GM23338 (cell line): ENCODE measurements at regions not wholly inside any gene's neighbourhood (a gene's known extent, or its start where the extent isn't known, plus 50 kb on each side); places are given as distances from the start of the nearest gene placed in this dataset.

Experiments
- ATAC-seq: fragments of 200-7000 bp; cut with Tn5 transposase; 3 replicates; pipeline ENCODE4 v1.9.1; 2020
- DNase-seq: peaks from one replicate; pipeline ENCODE4 v3.0.0-alpha.2; 2015; ENCODE audit warnings: low spot score
- H2AFZ ChIP-seq: fragments of 200-600 bp; sonication (generic); 2 replicates; pipeline ENCODE4 v1.8.0; 2016; ENCODE audit warnings: antibody characterized with exemption, mild to moderate bottlenecking, moderate library complexity
- H3F3A ChIP-seq: fragments of 200-600 bp; sonication (generic); replicated peaks from 2 replicates; pipeline ENCODE4 v1.8.0; 2017; ENCODE audit warnings: antibody characterized with exemption, mixed run types, low read depth
- H3K27ac ChIP-seq: fragments of 200-600 bp; sonication (generic); 2 replicates; pipeline ENCODE4 v1.6.1; 2016; ENCODE audit warnings: low read depth
- H3K27me3 ChIP-seq: fragments of 200-600 bp; sonication (generic); 2 replicates; pipeline ENCODE4 v1.8.0; 2016; ENCODE audit warnings: mild to moderate bottlenecking, mixed run types, moderate library complexity; ENCODE audit not compliant: insufficient read depth
- H3K36me3 ChIP-seq: fragments of 200-600 bp; sonication (generic); 2 replicates; pipeline ENCODE4 v1.8.0; 2016; ENCODE audit warnings: mild to moderate bottlenecking; ENCODE audit not compliant: insufficient read depth
- H3K4me1 ChIP-seq: fragments of 200-600 bp; sonication (generic); 2 replicates; pipeline ENCODE4 v1.8.0; 2016; ENCODE audit warnings: mild to moderate bottlenecking, moderate library complexity; ENCODE audit not compliant: insufficient read depth
- H3K4me2 ChIP-seq: fragments of 200-600 bp; sonication (generic); 2 replicates; pipeline ENCODE4 v1.7.1; 2017; ENCODE audit warnings: mixed run types
- H3K4me3 ChIP-seq: fragments of 200-600 bp; sonication (generic); 2 replicates; pipeline ENCODE4 v1.6.1; 2016; ENCODE audit warnings: mixed run types
- H3K79me2 ChIP-seq: fragments of 200-600 bp; sonication (generic); replicated peaks from 2 replicates; pipeline ENCODE4 v1.8.0; 2017; ENCODE audit warnings: mild to moderate bottlenecking; ENCODE audit not compliant: insufficient read depth
- H3K9me2 ChIP-seq: fragments of 200-600 bp; sonication (generic); 2 replicates; pipeline ENCODE4 v1.8.0; 2017; ENCODE audit not compliant: insufficient read depth
- H4K20me1 ChIP-seq: fragments of 200-600 bp; sonication (generic); replicated peaks from 2 replicates; pipeline ENCODE4 v1.8.0; 2017; ENCODE audit warnings: mild to moderate bottlenecking; ENCODE audit not compliant: insufficient read depth
- H3K27ac Mint-ChIP-seq: 2 replicates; pipeline ENCODE4 v1.8.0; 2020; ENCODE audit warnings: inconsistent platforms, mild to moderate bottlenecking, moderate library complexity, mixed read lengths
- H3K27me3 Mint-ChIP-seq: 3 replicates; pipeline ENCODE4 v1.8.0; 2022; ENCODE audit warnings: low read depth, mild to moderate bottlenecking, moderate library complexity, mixed read lengths, inconsistent platforms; ENCODE audit not compliant: insufficient read depth, poor library complexity
- H3K36me3 Mint-ChIP-seq: 3 replicates; pipeline ENCODE4 v1.8.0; 2021; ENCODE audit warnings: low read depth, mild to moderate bottlenecking, inconsistent platforms, moderate library complexity, mixed read lengths
- H3K4me1 Mint-ChIP-seq: 3 replicates; pipeline ENCODE4 v1.8.0; 2020; ENCODE audit warnings: mild to moderate bottlenecking, inconsistent platforms, mixed read lengths
- H3K4me3 Mint-ChIP-seq: 3 replicates; pipeline ENCODE4 v1.8.0; 2021; ENCODE audit warnings: moderate library complexity, mild to moderate bottlenecking, inconsistent platforms, mixed read lengths
- H3K9me3 Mint-ChIP-seq: 3 replicates; pipeline ENCODE4 v1.8.0; 2020; ENCODE audit warnings: moderate library complexity, mild to moderate bottlenecking, inconsistent platforms, mixed read lengths
- CREB1 ChIP-seq: fragments of 250-450 bp; sonication (Bioruptor Pico); IDR thresholded peaks from 2 replicates; pipeline ENCODE4 v1.5.0; 2020; ENCODE audit warnings: low read depth, mild to moderate bottlenecking, moderate library complexity
- EZH2 ChIP-seq: fragments of 200-600 bp; sonication (generic); IDR thresholded peaks from one replicate; pipeline ENCODE4 v1.8.0; 2017; ENCODE audit warnings: antibody characterized with exemption, mild to moderate bottlenecking, low read depth; ENCODE audit not compliant: unreplicated experiment
- EZH2phosphoT487 ChIP-seq: fragments of 200-600 bp; sonication (generic); IDR thresholded peaks from one replicate; pipeline ENCODE4 v1.8.1; 2018; ENCODE audit warnings: antibody characterized with exemption; ENCODE audit not compliant: unreplicated experiment
- JUNB ChIP-seq: IDR thresholded peaks from one replicate; pipeline ENCODE4 v1.6.1; 2016; ENCODE audit warnings: antibody characterized with exemption; ENCODE audit not compliant: unreplicated experiment
- NANOG ChIP-seq: IDR thresholded peaks from 2 replicates; pipeline ENCODE4 v1.6.1; 2016; ENCODE audit warnings: antibody characterized with exemption, borderline replicate concordance
- POLR2AphosphoS5 ChIP-seq: IDR thresholded peaks from 2 replicates; pipeline ENCODE4 v1.6.1; 2016; ENCODE audit warnings: antibody characterized with exemption, low read depth
- STAT1 ChIP-seq: IDR thresholded peaks from one replicate; pipeline ENCODE4 v1.6.1; 2016; ENCODE audit warnings: antibody characterized with exemption; ENCODE audit not compliant: unreplicated experiment
- ZNF114 ChIP-seq: fragments of 250-450 bp; sonication (Bioruptor Pico); IDR thresholded peaks from 2 replicates; pipeline ENCODE4 v1.5.0; 2020; ENCODE audit warnings: mild to moderate bottlenecking, moderate library complexity
- ZNF331 ChIP-seq: fragments of 250-450 bp; sonication (Bioruptor Pico); IDR thresholded peaks from 2 replicates; pipeline ENCODE4 v1.5.0; 2020; ENCODE audit warnings: low read depth, mild to moderate bottlenecking, moderate library complexity
- TF ChIP-seq, protein P1 (sequence below): fragments of 250-450 bp; sonication (Bioruptor Pico); IDR thresholded peaks from 2 replicates; pipeline ENCODE4 v1.5.0; 2020; ENCODE audit warnings: mild to moderate bottlenecking, moderate library complexity
- TF ChIP-seq, protein P2 (sequence below): IDR thresholded peaks from 2 replicates; pipeline ENCODE4 v1.6.1; 2016; ENCODE audit warnings: antibody characterized with exemption
- TF ChIP-seq, protein P3 (sequence below): IDR thresholded peaks from one replicate; pipeline ENCODE4 v1.6.1; 2018; ENCODE audit warnings: antibody characterized with exemption; ENCODE audit not compliant: unreplicated experiment

DNA sequence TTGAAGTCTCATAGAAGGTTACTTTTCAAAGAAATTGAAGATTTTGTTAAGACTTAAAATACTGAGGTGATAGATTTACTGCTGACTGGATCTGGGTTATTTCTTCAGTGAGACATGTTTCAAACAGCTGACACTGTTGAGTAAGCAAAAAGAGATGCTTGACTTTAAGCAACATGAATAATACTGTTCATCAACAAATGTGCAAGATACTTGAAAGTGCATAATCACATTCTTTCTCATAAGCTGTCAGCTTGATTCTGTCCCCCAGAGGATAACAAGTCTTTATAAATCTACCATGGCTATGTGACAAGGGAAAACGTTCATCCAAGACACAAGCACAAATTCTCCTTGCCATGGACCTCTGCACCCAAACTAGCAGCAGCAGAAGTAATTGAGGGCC lies 260.1 kb upstream of the CDH18 start:
- H4K20me1 ChIP-seq = no peaks in the 10 kb centered on the region
- no peaks in the 10 kb centered on the region for H3K79me2 ChIP-seq
- H3K27ac ChIP-seq = no peak overlapping the region
- no peaks in the 10 kb centered on the region for H3F3A ChIP-seq
- no peak for ATAC-seq
- H3K4me1 ChIP-seq = no peaks in the 10 kb centered on the region
- Mint-ChIP-seq H3K4me1 (no peaks in the 10 kb centered on the region), H3K9me3 (no peaks in the 10 kb centered on the region; the same call in 1 of the 3 replicates), H3K27ac (no peak overlapping the region), H3K4me3 (no peak overlapping the region), H3K27me3 (no peaks in the 10 kb centered on the region), H3K36me3 (no peaks in the 10 kb centered on the region)
- no peak overlapping the region for H3K4me3 ChIP-seq
- TF ChIP-seq, protein P1, sequence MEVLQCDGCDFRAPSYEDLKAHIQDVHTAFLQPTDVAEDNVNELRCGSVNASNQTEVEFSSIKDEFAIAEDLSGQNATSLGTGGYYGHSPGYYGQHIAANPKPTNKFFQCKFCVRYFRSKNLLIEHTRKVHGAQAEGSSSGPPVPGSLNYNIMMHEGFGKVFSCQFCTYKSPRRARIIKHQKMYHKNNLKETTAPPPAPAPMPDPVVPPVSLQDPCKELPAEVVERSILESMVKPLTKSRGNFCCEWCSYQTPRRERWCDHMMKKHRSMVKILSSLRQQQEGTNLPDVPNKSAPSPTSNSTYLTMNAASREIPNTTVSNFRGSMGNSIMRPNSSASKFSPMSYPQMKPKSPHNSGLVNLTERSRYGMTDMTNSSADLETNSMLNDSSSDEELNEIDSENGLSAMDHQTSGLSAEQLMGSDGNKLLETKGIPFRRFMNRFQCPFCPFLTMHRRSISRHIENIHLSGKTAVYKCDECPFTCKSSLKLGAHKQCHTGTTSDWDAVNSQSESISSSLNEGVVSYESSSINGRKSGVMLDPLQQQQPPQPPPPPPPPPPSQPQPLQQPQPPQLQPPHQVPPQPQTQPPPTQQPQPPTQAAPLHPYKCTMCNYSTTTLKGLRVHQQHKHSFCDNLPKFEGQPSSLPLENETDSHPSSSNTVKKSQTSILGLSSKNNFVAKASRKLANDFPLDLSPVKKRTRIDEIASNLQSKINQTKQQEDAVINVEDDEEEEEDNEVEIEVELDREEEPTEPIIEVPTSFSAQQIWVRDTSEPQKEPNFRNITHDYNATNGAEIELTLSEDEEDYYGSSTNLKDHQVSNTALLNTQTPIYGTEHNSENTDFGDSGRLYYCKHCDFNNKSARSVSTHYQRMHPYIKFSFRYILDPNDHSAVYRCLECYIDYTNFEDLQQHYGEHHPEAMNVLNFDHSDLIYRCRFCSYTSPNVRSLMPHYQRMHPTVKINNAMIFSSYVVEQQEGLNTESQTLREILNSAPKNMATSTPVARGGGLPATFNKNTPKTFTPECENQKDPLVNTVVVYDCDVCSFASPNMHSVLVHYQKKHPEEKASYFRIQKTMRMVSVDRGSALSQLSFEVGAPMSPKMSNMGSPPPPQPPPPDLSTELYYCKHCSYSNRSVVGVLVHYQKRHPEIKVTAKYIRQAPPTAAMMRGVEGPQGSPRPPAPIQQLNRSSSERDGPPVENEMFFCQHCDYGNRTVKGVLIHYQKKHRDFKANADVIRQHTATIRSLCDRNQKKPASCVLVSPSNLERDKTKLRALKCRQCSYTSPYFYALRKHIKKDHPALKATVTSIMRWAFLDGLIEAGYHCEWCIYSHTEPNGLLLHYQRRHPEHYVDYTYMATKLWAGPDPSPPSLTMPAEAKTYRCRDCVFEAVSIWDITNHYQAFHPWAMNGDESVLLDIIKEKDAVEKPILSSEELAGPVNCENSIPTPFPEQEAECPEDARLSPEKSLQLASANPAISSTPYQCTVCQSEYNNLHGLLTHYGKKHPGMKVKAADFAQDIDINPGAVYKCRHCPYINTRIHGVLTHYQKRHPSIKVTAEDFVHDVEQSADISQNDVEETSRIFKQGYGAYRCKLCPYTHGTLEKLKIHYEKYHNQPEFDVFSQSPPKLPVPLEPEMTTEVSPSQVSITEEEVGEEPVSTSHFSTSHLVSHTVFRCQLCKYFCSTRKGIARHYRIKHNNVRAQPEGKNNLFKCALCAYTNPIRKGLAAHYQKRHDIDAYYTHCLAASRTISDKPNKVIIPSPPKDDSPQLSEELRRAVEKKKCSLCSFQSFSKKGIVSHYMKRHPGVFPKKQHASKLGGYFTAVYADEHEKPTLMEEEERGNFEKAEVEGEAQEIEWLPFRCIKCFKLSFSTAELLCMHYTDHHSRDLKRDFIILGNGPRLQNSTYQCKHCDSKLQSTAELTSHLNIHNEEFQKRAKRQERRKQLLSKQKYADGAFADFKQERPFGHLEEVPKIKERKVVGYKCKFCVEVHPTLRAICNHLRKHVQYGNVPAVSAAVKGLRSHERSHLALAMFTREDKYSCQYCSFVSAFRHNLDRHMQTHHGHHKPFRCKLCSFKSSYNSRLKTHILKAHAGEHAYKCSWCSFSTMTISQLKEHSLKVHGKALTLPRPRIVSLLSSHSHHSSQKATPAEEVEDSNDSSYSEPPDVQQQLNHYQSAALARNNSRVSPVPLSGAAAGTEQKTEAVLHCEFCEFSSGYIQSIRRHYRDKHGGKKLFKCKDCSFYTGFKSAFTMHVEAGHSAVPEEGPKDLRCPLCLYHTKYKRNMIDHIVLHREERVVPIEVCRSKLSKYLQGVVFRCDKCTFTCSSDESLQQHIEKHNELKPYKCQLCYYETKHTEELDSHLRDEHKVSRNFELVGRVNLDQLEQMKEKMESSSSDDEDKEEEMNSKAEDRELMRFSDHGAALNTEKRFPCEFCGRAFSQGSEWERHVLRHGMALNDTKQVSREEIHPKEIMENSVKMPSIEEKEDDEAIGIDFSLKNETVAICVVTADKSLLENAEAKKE = no peak
- no peak for TF ChIP-seq JUNB
- TF ChIP-seq STAT1 = no peak
- no peak for TF ChIP-seq NANOG
- no peak for TF ChIP-seq EZH2phosphoT487
- no peak for TF ChIP-seq CREB1
- no peaks in the 10 kb centered on the region for H3K9me2 ChIP-seq
- no peaks in the 10 kb centered on the region for H3K36me3 ChIP-seq
- no peak overlapping the region for H2AFZ ChIP-seq
- DNase-seq = no peak
- H3K27me3 ChIP-seq = no peaks in the 10 kb centered on the region
- no peak overlapping the region for H3K4me2 ChIP-seq

DNA sequence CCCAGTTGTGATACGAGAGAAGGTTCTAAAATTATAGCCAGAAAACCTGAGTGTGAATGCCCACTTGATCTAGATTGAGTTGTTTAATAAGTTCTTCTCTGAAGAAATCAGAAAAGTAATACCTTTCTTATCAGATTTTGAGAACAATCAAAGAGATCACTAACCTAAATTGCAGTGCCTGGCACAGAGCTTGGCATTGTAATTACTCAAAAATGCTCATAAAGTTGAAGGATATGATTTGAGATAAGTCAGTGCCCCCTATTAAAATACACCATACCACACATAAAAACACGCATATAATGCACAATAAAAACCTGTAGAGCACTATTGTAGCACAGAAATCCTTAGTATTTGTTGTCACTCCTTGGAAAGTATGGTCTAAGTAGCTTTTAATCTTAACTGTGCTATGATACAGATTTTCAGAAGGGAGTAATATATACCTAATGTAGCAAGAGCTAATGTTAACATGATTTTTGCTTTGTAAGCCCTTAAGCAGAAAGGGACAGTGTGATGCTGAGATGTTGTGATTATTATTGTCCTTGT lies 257.5 kb upstream of the CDH18 start:
- no peak overlapping the region for H3K4me2 ChIP-seq
- Mint-ChIP-seq H3K4me1 (no peaks in the 10 kb centered on the region), H3K36me3 (no peaks in the 10 kb centered on the region), H3K27me3 (no peaks in the 10 kb centered on the region), H3K4me3 (no peak overlapping the region), H3K27ac (no peak overlapping the region), H3K9me3 (no peaks in the 10 kb centered on the region; the same call in 2 of the 3 replicates)
- no peaks in the 10 kb centered on the region for H3F3A ChIP-seq
- no peak overlapping the region for H3K27ac ChIP-seq
- no peaks in the 10 kb centered on the region for H4K20me1 ChIP-seq
- H3K79me2 ChIP-seq = no peaks in the 10 kb centered on the region
- no peak overlapping the region for H3K4me3 ChIP-seq
- no peak for DNase-seq
- H3K4me1 ChIP-seq = no peaks in the 10 kb centered on the region
- no peak overlapping the region for H2AFZ ChIP-seq
- ATAC-seq = no peak
- H3K27me3 ChIP-seq = no peaks in the 10 kb centered on the region
- no peaks in the 10 kb centered on the region for H3K36me3 ChIP-seq
- H3K9me2 ChIP-seq = no peaks in the 10 kb centered on the region
- no peak for TF ChIP-seq EZH2
- TF ChIP-seq STAT1 = no peak
- no peak for TF ChIP-seq JUNB
- TF ChIP-seq, protein P2, sequence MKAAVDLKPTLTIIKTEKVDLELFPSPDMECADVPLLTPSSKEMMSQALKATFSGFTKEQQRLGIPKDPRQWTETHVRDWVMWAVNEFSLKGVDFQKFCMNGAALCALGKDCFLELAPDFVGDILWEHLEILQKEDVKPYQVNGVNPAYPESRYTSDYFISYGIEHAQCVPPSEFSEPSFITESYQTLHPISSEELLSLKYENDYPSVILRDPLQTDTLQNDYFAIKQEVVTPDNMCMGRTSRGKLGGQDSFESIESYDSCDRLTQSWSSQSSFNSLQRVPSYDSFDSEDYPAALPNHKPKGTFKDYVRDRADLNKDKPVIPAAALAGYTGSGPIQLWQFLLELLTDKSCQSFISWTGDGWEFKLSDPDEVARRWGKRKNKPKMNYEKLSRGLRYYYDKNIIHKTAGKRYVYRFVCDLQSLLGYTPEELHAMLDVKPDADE = no peak
- TF ChIP-seq POLR2AphosphoS5 = no peak
- no peak for TF ChIP-seq ZNF114 (CRISPR knock-in tag)
- TF ChIP-seq, protein P3, sequence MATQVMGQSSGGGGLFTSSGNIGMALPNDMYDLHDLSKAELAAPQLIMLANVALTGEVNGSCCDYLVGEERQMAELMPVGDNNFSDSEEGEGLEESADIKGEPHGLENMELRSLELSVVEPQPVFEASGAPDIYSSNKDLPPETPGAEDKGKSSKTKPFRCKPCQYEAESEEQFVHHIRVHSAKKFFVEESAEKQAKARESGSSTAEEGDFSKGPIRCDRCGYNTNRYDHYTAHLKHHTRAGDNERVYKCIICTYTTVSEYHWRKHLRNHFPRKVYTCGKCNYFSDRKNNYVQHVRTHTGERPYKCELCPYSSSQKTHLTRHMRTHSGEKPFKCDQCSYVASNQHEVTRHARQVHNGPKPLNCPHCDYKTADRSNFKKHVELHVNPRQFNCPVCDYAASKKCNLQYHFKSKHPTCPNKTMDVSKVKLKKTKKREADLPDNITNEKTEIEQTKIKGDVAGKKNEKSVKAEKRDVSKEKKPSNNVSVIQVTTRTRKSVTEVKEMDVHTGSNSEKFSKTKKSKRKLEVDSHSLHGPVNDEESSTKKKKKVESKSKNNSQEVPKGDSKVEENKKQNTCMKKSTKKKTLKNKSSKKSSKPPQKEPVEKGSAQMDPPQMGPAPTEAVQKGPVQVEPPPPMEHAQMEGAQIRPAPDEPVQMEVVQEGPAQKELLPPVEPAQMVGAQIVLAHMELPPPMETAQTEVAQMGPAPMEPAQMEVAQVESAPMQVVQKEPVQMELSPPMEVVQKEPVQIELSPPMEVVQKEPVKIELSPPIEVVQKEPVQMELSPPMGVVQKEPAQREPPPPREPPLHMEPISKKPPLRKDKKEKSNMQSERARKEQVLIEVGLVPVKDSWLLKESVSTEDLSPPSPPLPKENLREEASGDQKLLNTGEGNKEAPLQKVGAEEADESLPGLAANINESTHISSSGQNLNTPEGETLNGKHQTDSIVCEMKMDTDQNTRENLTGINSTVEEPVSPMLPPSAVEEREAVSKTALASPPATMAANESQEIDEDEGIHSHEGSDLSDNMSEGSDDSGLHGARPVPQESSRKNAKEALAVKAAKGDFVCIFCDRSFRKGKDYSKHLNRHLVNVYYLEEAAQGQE = no peak
- TF ChIP-seq ZNF331 (CRISPR knock-in tag) = no peak
- TF ChIP-seq CREB1 = no peak
